ENCODE measurements at regions not wholly inside any gene's neighbourhood (a gene's known extent, or its start where the extent isn't known, plus 50 kb on each side); places are given as distances from the start of the nearest gene placed in this dataset.
"Not testable (repeated sequence)": the region's sequence is repeated elsewhere in the genome, so short reads cannot be mapped to it uniquely, and the experiment has no call there.

GRCh38 chr1:239952348-239953308 is 139.1 kb upstream of the FMN2 start:
- DNase-seq, result no peak

- DNase-seq, result no peak
Measured at GRCh38 chr1:239954836-239955235, 136.8 kb upstream of the FMN2 start.

GRCh38 chr1:239955431-239955830 is 136.3 kb upstream of the FMN2 start:
- DNase-seq, result no peak

GRCh38 chr1:239956263-239956662 is 135.4 kb upstream of the FMN2 start:
- no peak for DNase-seq

GRCh38 chr1:239958063-239958462 is 133.6 kb upstream of the FMN2 start:
- no peak for DNase-seq

- DNase-seq, result no peak
Measured at GRCh38 chr1:239960366-239960765, 131.3 kb upstream of the FMN2 start.

- no peak for DNase-seq
Measured at GRCh38 chr1:239963856-239964255, 127.8 kb upstream of the FMN2 start.

GRCh38 chr1:239976130-239976968 is 115.3 kb upstream of the FMN2 start:
- DNase-seq, result no peak

- no peak for DNase-seq
Measured at GRCh38 chr1:239977416-239977815, 114.3 kb upstream of the FMN2 start.

GRCh38 chr1:239979456-239979855 is 112.2 kb upstream of the FMN2 start:
- no peak for DNase-seq

- DNase-seq, result no peak
Measured at GRCh38 chr1:239982762-239983161, 108.9 kb upstream of the FMN2 start.

GRCh38 chr1:239985044-239985443 is 106.6 kb upstream of the FMN2 start:
- DNase-seq, result no peak

- DNase-seq, result no peak
Measured at GRCh38 chr1:239987103-239987745, 104.5 kb upstream of the FMN2 start.

GRCh38 chr1:239989990-239990389 is 101.7 kb upstream of the FMN2 start:
- no peak for DNase-seq

GRCh38 chr1:239992566-239992965 is 99.1 kb upstream of the FMN2 start:
- not testable (repeated sequence) for DNase-seq

GRCh38 chr1:239993366-239993765 is 98.3 kb upstream of the FMN2 start:
- DNase-seq, result no peak

GRCh38 chr1:239995281-239995680 is 96.4 kb upstream of the FMN2 start:
- no peak for DNase-seq

GRCh38 chr1:239997160-239997514 is 94.5 kb upstream of the FMN2 start:
- DNase-seq, result no peak

- DNase-seq, result no peak
Measured at GRCh38 chr1:239997515-239998311, 94.0 kb upstream of the FMN2 start.

GRCh38 chr1:239998312-239998649 is 93.4 kb upstream of the FMN2 start:
- no peak for DNase-seq

- no peak for DNase-seq
Measured at GRCh38 chr1:239999170-239999569, 92.5 kb upstream of the FMN2 start.

GRCh38 chr1:240000634-240001033 is 91.0 kb upstream of the FMN2 start:
- DNase-seq, result no peak

Measured in NCI-H187 (cell line).